ENCODE measurements at regions not wholly inside any gene's neighbourhood (a gene's known extent, or its start where the extent isn't known, plus 50 kb on each side); places are given as distances from the start of the nearest gene placed in this dataset.
"Not testable (repeated sequence)": the region's sequence is repeated elsewhere in the genome, so short reads cannot be mapped to it uniquely, and the experiment has no call there.

GRCh38 chr13:110046811-110047210 lies 260.1 kb downstream of the COL4A1 start:
- H3K9ac ChIP-seq (ENCODE audit: low read length in 5 of 5): no peak overlapping the region
- no peak overlapping the region for H3K27ac ChIP-seq (ENCODE audit: low read depth, low read length)
- no peak overlapping the region for H3K4me3 ChIP-seq (ENCODE audit: low read depth in 1 of 5, low read length in 5 of 5)
- no peaks in the 10 kb centered on the region for H3K36me3 ChIP-seq (ENCODE audit: control insufficient read depth in 5 of 5, insufficient read depth in 5 of 5, low read length in 5 of 5)
- no peaks in the 10 kb centered on the region for H3K9me3 ChIP-seq (ENCODE audit: control insufficient read depth in 5 of 5, low read length in 5 of 5)
- peaks cover 0 to 24% (median 17%) of the 10 kb centered on the region in 5 donors for H3K4me1 ChIP-seq (ENCODE audit: control insufficient read depth in 5 of 5, insufficient read depth in 5 of 5, low read length in 5 of 5)
- H3K27me3 ChIP-seq (ENCODE audit: control insufficient read depth in 5 of 5, insufficient read depth in 4 of 5, low read length in 5 of 5): peaks cover 0 to 16% (median 0%) of the 10 kb centered on the region in 5 donors

GRCh38 chr13:110045919-110046318 lies 259.5 kb upstream of the IRS2 start:
- Histone ChIP-seq H3K9ac (ENCODE audit: low read length in 5 of 5) (no peak overlapping the region), H3K4me1 (ENCODE audit: control insufficient read depth in 5 of 5, insufficient read depth in 5 of 5, low read length in 5 of 5) (peaks cover 0 to 24% (median 17%) of the 10 kb centered on the region in 5 donors), H3K4me3 (ENCODE audit: low read depth in 1 of 5, low read length in 5 of 5) (no peak overlapping the region), H3K36me3 (ENCODE audit: control insufficient read depth in 5 of 5, insufficient read depth in 5 of 5, low read length in 5 of 5) (no peaks in the 10 kb centered on the region), H3K27ac (ENCODE audit: low read depth, low read length) (no peak overlapping the region), H3K27me3 (ENCODE audit: control insufficient read depth in 5 of 5, insufficient read depth in 4 of 5, low read length in 5 of 5) (peaks cover 0 to 16% (median 0%) of the 10 kb centered on the region in 5 donors), H3K9me3 (ENCODE audit: control insufficient read depth in 5 of 5, low read length in 5 of 5) (no peaks in the 10 kb centered on the region)

GRCh38 chr13:110045202-110045601 lies 258.8 kb upstream of the IRS2 start:
- Histone ChIP-seq H3K4me3 (ENCODE audit: low read depth in 1 of 5, low read length in 5 of 5) (peak overlapping the region in 2 of 5 donors; percentile 21 to 45), H3K4me1 (ENCODE audit: control insufficient read depth in 5 of 5, insufficient read depth in 5 of 5, low read length in 5 of 5) (peaks cover 0 to 24% (median 17%) of the 10 kb centered on the region in 5 donors), H3K36me3 (ENCODE audit: control insufficient read depth in 5 of 5, insufficient read depth in 5 of 5, low read length in 5 of 5) (no peaks in the 10 kb centered on the region), H3K9ac (ENCODE audit: low read length in 5 of 5) (no peak overlapping the region), H3K9me3 (ENCODE audit: control insufficient read depth in 5 of 5, low read length in 5 of 5) (no peaks in the 10 kb centered on the region), H3K27me3 (ENCODE audit: control insufficient read depth in 5 of 5, insufficient read depth in 4 of 5, low read length in 5 of 5) (peaks cover 0 to 16% (median 0%) of the 10 kb centered on the region in 5 donors), H3K27ac (ENCODE audit: low read depth, low read length) (no peak overlapping the region)

- peak overlapping the region in 1 of 5 donors; percentile 28 for H3K9ac ChIP-seq (ENCODE audit: low read length in 5 of 5)
- H3K4me1 ChIP-seq (ENCODE audit: control insufficient read depth in 5 of 5, insufficient read depth in 5 of 5, low read length in 5 of 5): peaks cover 0 to 24% (median 17%) of the 10 kb centered on the region in 5 donors
- no peaks in the 10 kb centered on the region for H3K36me3 ChIP-seq (ENCODE audit: control insufficient read depth in 5 of 5, insufficient read depth in 5 of 5, low read length in 5 of 5)
- peak overlapping the region in 4 of 5 donors; percentile 2 to 45 (median 12) for H3K4me3 ChIP-seq (ENCODE audit: low read depth in 1 of 5, low read length in 5 of 5)
- no peaks in the 10 kb centered on the region for H3K9me3 ChIP-seq (ENCODE audit: control insufficient read depth in 5 of 5, low read length in 5 of 5)
- no peak overlapping the region for H3K27ac ChIP-seq (ENCODE audit: low read depth, low read length)
- peaks cover 0 to 16% (median 0%) of the 10 kb centered on the region in 5 donors for H3K27me3 ChIP-seq (ENCODE audit: control insufficient read depth in 5 of 5, insufficient read depth in 4 of 5, low read length in 5 of 5)
Observed at GRCh38 chr13:110044551-110045111, 258.2 kb upstream of the IRS2 start.

- Histone ChIP-seq H3K27me3 (ENCODE audit: control insufficient read depth in 5 of 5, insufficient read depth in 4 of 5, low read length in 5 of 5) (peaks cover 0 to 16% (median 0%) of the 10 kb centered on the region in 5 donors), H3K27ac (ENCODE audit: low read depth, low read length) (no peak overlapping the region), H3K9me3 (ENCODE audit: control insufficient read depth in 5 of 5, low read length in 5 of 5) (peaks cover 0 to 3% (median 0%) of the 10 kb centered on the region in 5 donors), H3K4me3 (ENCODE audit: low read depth in 1 of 5, low read length in 5 of 5) (no peak overlapping the region), H3K36me3 (ENCODE audit: control insufficient read depth in 5 of 5, insufficient read depth in 5 of 5, low read length in 5 of 5) (no peaks in the 10 kb centered on the region), H3K4me1 (ENCODE audit: control insufficient read depth in 5 of 5, insufficient read depth in 5 of 5, low read length in 5 of 5) (peaks cover 0 to 19% (median 12%) of the 10 kb centered on the region in 5 donors), H3K9ac (ENCODE audit: low read length in 5 of 5) (no peak overlapping the region)
Observed at GRCh38 chr13:110042253-110042950, 256.0 kb upstream of the IRS2 start.

- H3K36me3 ChIP-seq (ENCODE audit: control insufficient read depth in 5 of 5, insufficient read depth in 5 of 5, low read length in 5 of 5); H3K4me3 ChIP-seq (ENCODE audit: low read depth in 1 of 5, low read length in 5 of 5); H3K9ac ChIP-seq (ENCODE audit: low read length in 5 of 5); H3K27ac ChIP-seq (ENCODE audit: low read depth, low read length); H3K9me3 ChIP-seq (ENCODE audit: control insufficient read depth in 5 of 5, low read length in 5 of 5): not testable (repeated sequence)
- Histone ChIP-seq H3K4me1 (ENCODE audit: control insufficient read depth in 5 of 5, insufficient read depth in 5 of 5, low read length in 5 of 5) (peaks cover 0 to 12% (median 10%) of the 10 kb centered on the region in 5 donors), H3K27me3 (ENCODE audit: control insufficient read depth in 5 of 5, insufficient read depth in 4 of 5, low read length in 5 of 5) (peaks cover 0 to 16% (median 0%) of the 10 kb centered on the region in 5 donors)
Observed at GRCh38 chr13:110041638-110042037, 255.3 kb upstream of the IRS2 start.

GRCh38 chr13:110037925-110038573 lies 251.7 kb upstream of the IRS2 start:
- Histone ChIP-seq H3K9ac (ENCODE audit: low read length in 5 of 5) (no peak overlapping the region), H3K4me3 (ENCODE audit: low read depth in 1 of 5, low read length in 5 of 5) (no peak overlapping the region), H3K27me3 (ENCODE audit: control insufficient read depth in 5 of 5, insufficient read depth in 4 of 5, low read length in 5 of 5) (no peaks in the 10 kb centered on the region), H3K36me3 (ENCODE audit: control insufficient read depth in 5 of 5, insufficient read depth in 5 of 5, low read length in 5 of 5) (no peaks in the 10 kb centered on the region), H3K4me1 (ENCODE audit: control insufficient read depth in 5 of 5, insufficient read depth in 5 of 5, low read length in 5 of 5) (no peaks in the 10 kb centered on the region), H3K27ac (ENCODE audit: low read depth, low read length) (no peak overlapping the region), H3K9me3 (ENCODE audit: control insufficient read depth in 5 of 5, low read length in 5 of 5) (peaks cover 0 to 3% (median 0%) of the 10 kb centered on the region in 5 donors)

GRCh38 chr13:110036060-110036459 lies 249.7 kb upstream of the IRS2 start:
- Histone ChIP-seq H3K9me3 (ENCODE audit: control insufficient read depth in 5 of 5, low read length in 5 of 5) (peaks cover 0 to 3% (median 0%) of the 10 kb centered on the region in 5 donors), H3K4me1 (ENCODE audit: control insufficient read depth in 5 of 5, insufficient read depth in 5 of 5, low read length in 5 of 5) (no peaks in the 10 kb centered on the region), H3K9ac (ENCODE audit: low read length in 5 of 5) (no peak overlapping the region), H3K4me3 (ENCODE audit: low read depth in 1 of 5, low read length in 5 of 5) (no peak overlapping the region), H3K27me3 (ENCODE audit: control insufficient read depth in 5 of 5, insufficient read depth in 4 of 5, low read length in 5 of 5) (no peaks in the 10 kb centered on the region), H3K27ac (ENCODE audit: low read depth, low read length) (no peak overlapping the region), H3K36me3 (ENCODE audit: control insufficient read depth in 5 of 5, insufficient read depth in 5 of 5, low read length in 5 of 5) (no peaks in the 10 kb centered on the region)

- Histone ChIP-seq H3K36me3 (ENCODE audit: control insufficient read depth in 5 of 5, insufficient read depth in 5 of 5, low read length in 5 of 5) (no peaks in the 10 kb centered on the region), H3K9me3 (ENCODE audit: control insufficient read depth in 5 of 5, low read length in 5 of 5) (peaks cover 0 to 3% (median 0%) of the 10 kb centered on the region in 5 donors), H3K4me3 (ENCODE audit: low read depth in 1 of 5, low read length in 5 of 5) (no peak overlapping the region), H3K4me1 (ENCODE audit: control insufficient read depth in 5 of 5, insufficient read depth in 5 of 5, low read length in 5 of 5) (no peaks in the 10 kb centered on the region), H3K9ac (ENCODE audit: low read length in 5 of 5) (no peak overlapping the region), H3K27ac (ENCODE audit: low read depth, low read length) (no peak overlapping the region), H3K27me3 (ENCODE audit: control insufficient read depth in 5 of 5, insufficient read depth in 4 of 5, low read length in 5 of 5) (no peaks in the 10 kb centered on the region)
Observed at GRCh38 chr13:110034031-110034549, 247.7 kb upstream of the IRS2 start.

GRCh38 chr13:110032969-110033368 lies 246.6 kb upstream of the IRS2 start:
- Histone ChIP-seq H3K9me3 (ENCODE audit: control insufficient read depth in 5 of 5, low read length in 5 of 5) (no peaks in the 10 kb centered on the region), H3K4me3 (ENCODE audit: low read depth in 1 of 5, low read length in 5 of 5) (no peak overlapping the region)

More at GRCh38 chr13:110032969-110033368, 246.6 kb upstream of the IRS2 start:
- Histone ChIP-seq H3K36me3 (ENCODE audit: control insufficient read depth in 5 of 5, insufficient read depth in 5 of 5, low read length in 5 of 5) (no peaks in the 10 kb centered on the region), H3K4me1 (ENCODE audit: control insufficient read depth in 5 of 5, insufficient read depth in 5 of 5, low read length in 5 of 5) (no peaks in the 10 kb centered on the region), H3K9ac (ENCODE audit: low read length in 5 of 5) (no peak overlapping the region), H3K27me3 (ENCODE audit: control insufficient read depth in 5 of 5, insufficient read depth in 4 of 5, low read length in 5 of 5) (no peaks in the 10 kb centered on the region), H3K27ac (ENCODE audit: low read depth, low read length) (no peak overlapping the region)
